Glutamatergic neuron (in vitro differentiated cells): ENCODE measurements at regions not wholly inside any gene's neighbourhood (a gene's known extent, or its start where the extent isn't known, plus 50 kb on each side); places are given as distances from the start of the nearest gene placed in this dataset.

Experiments
- DNase-seq: peaks from one replicate; pipeline ENCODE4 v3.0.0; 2022
- H3K27ac Mint-ChIP-seq: one replicate; pipeline ENCODE4 v1.8.0; 2020; ENCODE audit warnings: mild to moderate bottlenecking, mixed read lengths, inconsistent platforms; ENCODE audit not compliant: unreplicated experiment
- H3K27me3 Mint-ChIP-seq: one replicate; pipeline ENCODE4 v1.8.0; 2020; ENCODE audit warnings: mild to moderate bottlenecking, moderate library complexity, mixed read lengths, inconsistent platforms; ENCODE audit not compliant: unreplicated experiment
- H3K36me3 Mint-ChIP-seq: one replicate; pipeline ENCODE4 v1.8.0; 2020; ENCODE audit warnings: mild to moderate bottlenecking, mixed read lengths, inconsistent platforms; ENCODE audit not compliant: unreplicated experiment
- H3K4me1 Mint-ChIP-seq: one replicate; pipeline ENCODE4 v1.8.0; 2020; ENCODE audit warnings: mild to moderate bottlenecking, low read depth, mixed read lengths, inconsistent platforms; ENCODE audit not compliant: unreplicated experiment
- H3K4me3 Mint-ChIP-seq: one replicate; pipeline ENCODE4 v1.8.0; 2020; ENCODE audit warnings: mild to moderate bottlenecking, mixed read lengths, inconsistent platforms; ENCODE audit not compliant: unreplicated experiment
- H3K9me3 Mint-ChIP-seq: one replicate; pipeline ENCODE4 v1.8.0; 2020; ENCODE audit warnings: mild to moderate bottlenecking, moderate library complexity, mixed read lengths, inconsistent platforms; ENCODE audit not compliant: unreplicated experiment
- CTCF ChIP-seq: fragments of 200-600 bp; sonication (generic); IDR thresholded peaks from one replicate; pipeline ENCODE4 v1.5.0; 2021; ENCODE audit not compliant: partially characterized antibody, unreplicated experiment

GRCh38 chr9:108544866-108545265 is 310.9 kb downstream of the ACTL7B start:
- no peak for TF ChIP-seq CTCF
- Mint-ChIP-seq H3K9me3 (no peaks in the 10 kb centered on the region), H3K27me3 (peaks cover 4% of the 10 kb centered on the region), H3K27ac (no peak overlapping the region), H3K36me3 (no peaks in the 10 kb centered on the region), H3K4me3 (no peak overlapping the region), H3K4me1 (no peaks in the 10 kb centered on the region)
- no peak for DNase-seq

- H3K4me3 Mint-ChIP-seq = no peak overlapping the region
- no peaks in the 10 kb centered on the region for H3K9me3 Mint-ChIP-seq
- H3K36me3 Mint-ChIP-seq = no peaks in the 10 kb centered on the region
- no peaks in the 10 kb centered on the region for H3K4me1 Mint-ChIP-seq
- no peak for TF ChIP-seq CTCF
- no peak overlapping the region for H3K27ac Mint-ChIP-seq
- peaks cover 3% of the 10 kb centered on the region for H3K27me3 Mint-ChIP-seq
- no peak for DNase-seq
Observed at GRCh38 chr9:108543251-108543778, 312.5 kb downstream of the ACTL7B start.

- no peak overlapping the region for H3K27ac Mint-ChIP-seq
- no peaks in the 10 kb centered on the region for H3K36me3 Mint-ChIP-seq
- no peaks in the 10 kb centered on the region for H3K9me3 Mint-ChIP-seq
- no peak for DNase-seq
- no peak overlapping the region for H3K4me3 Mint-ChIP-seq
- no peak for TF ChIP-seq CTCF
- H3K4me1 Mint-ChIP-seq = no peaks in the 10 kb centered on the region
- no peaks in the 10 kb centered on the region for H3K27me3 Mint-ChIP-seq
Observed at GRCh38 chr9:108537756-108538155, 318.0 kb downstream of the ACTL7B start.

GRCh38 chr9:108536836-108537601 is 318.8 kb downstream of the ACTL7B start:
- DNase-seq = no peak
- TF ChIP-seq CTCF = no peak
- H3K27me3 Mint-ChIP-seq = no peaks in the 10 kb centered on the region
- H3K9me3 Mint-ChIP-seq = no peaks in the 10 kb centered on the region
- no peaks in the 10 kb centered on the region for H3K4me1 Mint-ChIP-seq
- H3K4me3 Mint-ChIP-seq = no peak overlapping the region
- no peaks in the 10 kb centered on the region for H3K36me3 Mint-ChIP-seq
- no peak overlapping the region for H3K27ac Mint-ChIP-seq

- TF ChIP-seq CTCF = peak; percentile 78
- H3K4me3 Mint-ChIP-seq = no peak overlapping the region
- no peaks in the 10 kb centered on the region for H3K4me1 Mint-ChIP-seq
- DNase-seq = peak; percentile 30
- H3K9me3 Mint-ChIP-seq = no peaks in the 10 kb centered on the region
- no peaks in the 10 kb centered on the region for H3K36me3 Mint-ChIP-seq
- H3K27me3 Mint-ChIP-seq = no peaks in the 10 kb centered on the region
- no peak overlapping the region for H3K27ac Mint-ChIP-seq
Observed at GRCh38 chr9:108535526-108535925, 320.3 kb downstream of the ACTL7B start.
